BJ (cell line): ENCODE measurements at regions not wholly inside any gene's neighbourhood (a gene's known extent, or its start where the extent isn't known, plus 50 kb on each side); places are given as distances from the start of the nearest gene placed in this dataset.

Source experiments
- CTCF ChIA-PET: fragments of 350-600 bp; formaldehyde crosslinking; extraction: SDS; loops from one replicate; lab custom pipeline; 2021; ENCODE audit warnings: antibody characterized with exemption, inconsistent platforms; lab: Yijun Ruan, JAX
- POLR2A ChIA-PET: fragments of 300-600 bp; sonication (Branson Sonifier 250); formaldehyde crosslinking; extraction: SDS; loops from one replicate; lab custom pipeline; 2021; ENCODE audit warnings: antibody characterized with exemption; lab: Charles Lee
- DNase-seq: peaks from one replicate; pipeline ENCODE4 v3.0.0-alpha.2; 2011; ENCODE audit warnings: low read depth
- H3K27me3 ChIP-seq: 2 replicates; pipeline ENCODE4 v1.6.0; 2011; ENCODE audit warnings: low read length; ENCODE audit not compliant: control insufficient read depth, insufficient read depth
- H3K36me3 ChIP-seq: 2 replicates; pipeline ENCODE4 v1.5.1; 2011; ENCODE audit warnings: low read length; ENCODE audit not compliant: control insufficient read depth, insufficient read depth
- H3K4me3 ChIP-seq: 2 replicates; pipeline ENCODE4 v1.5.1; 2011; ENCODE audit warnings: low read depth, mild to moderate bottlenecking, control low read depth, low read length
- CTCF ChIP-seq: IDR thresholded peaks from 2 replicates; pipeline ENCODE4 v1.5.1; 2011; ENCODE audit warnings: low read depth, mild to moderate bottlenecking, control low read depth, inconsistent platforms, low read length, moderate library complexity; ENCODE audit not compliant: insufficient read depth

- no peak for DNase-seq
- no peak for TF ChIP-seq CTCF
- Histone ChIP-seq H3K36me3 (no peaks in the 10 kb centered on the region), H3K27me3 (no peaks in the 10 kb centered on the region), H3K4me3 (no peak overlapping the region)
- POLR2A ChIA-PET: no interaction called here
- CTCF ChIA-PET: no interaction called here
These were observed 336.5 kb downstream of the MEIS1 start for GRCh38 chr2:66771359-66771976.

- CTCF ChIA-PET: no interaction called here
- DNase-seq: no peak
- no peak overlapping the region for H3K4me3 ChIP-seq
- no peaks in the 10 kb centered on the region for H3K27me3 ChIP-seq
- H3K36me3 ChIP-seq: no peaks in the 10 kb centered on the region
- POLR2A ChIA-PET: no interaction called here
- no peak for TF ChIP-seq CTCF
These were observed 337.7 kb downstream of the MEIS1 start for GRCh38 chr2:66772618-66773017.

GRCh38 chr2:66775730-66776422 is 341.0 kb downstream of the MEIS1 start:
- no peak for DNase-seq
- Histone ChIP-seq H3K27me3 (no peaks in the 10 kb centered on the region), H3K36me3 (no peaks in the 10 kb centered on the region), H3K4me3 (no peak overlapping the region)
- POLR2A ChIA-PET: no interaction called here
- TF ChIP-seq CTCF: no peak
- CTCF ChIA-PET: interaction anchor here (0.8 kb wide), 1 partner anchor 434 kb away, joined by 4 read pairs; no protein-coding TSS in a partner anchor

- H3K4me3 ChIP-seq: no peak overlapping the region
- H3K36me3 ChIP-seq: no peaks in the 10 kb centered on the region
- DNase-seq: no peak
- CTCF ChIA-PET: no interaction called here
- H3K27me3 ChIP-seq: no peaks in the 10 kb centered on the region
- POLR2A ChIA-PET: no interaction called here
- no peak for TF ChIP-seq CTCF
These were observed 346.9 kb downstream of the MEIS1 start for GRCh38 chr2:66781804-66782203.

- POLR2A ChIA-PET: no interaction called here
- CTCF ChIA-PET: no interaction called here
- DNase-seq: no peak
- Histone ChIP-seq H3K4me3 (no peak overlapping the region), H3K36me3 (no peaks in the 10 kb centered on the region), H3K27me3 (no peaks in the 10 kb centered on the region)
- TF ChIP-seq CTCF: no peak
These were observed 347.9 kb downstream of the MEIS1 start for GRCh38 chr2:66782780-66783361.
